Tibial artery (tissue), 4 donors: ENCODE measurements at regions not wholly inside any gene's neighbourhood (a gene's known extent, or its start where the extent isn't known, plus 50 kb on each side); places are given as distances from the start of the nearest gene placed in this dataset.

Source experiments
- DNase-seq, 2 donors: peaks; one replicate each; pipeline ENCODE4 v3.0.0-alpha.2; 2019
- H3K27ac ChIP-seq, 2 donors: fragments of 200-600 bp; sonication (generic) in 1 of 2; 1 replicate in 1 of 2; 2 replicates in 1 of 2; pipeline ENCODE4 v1.5.1; 2018 to 2019; ENCODE audit warnings: mild to moderate bottlenecking in 1 of 2
- H3K27me3 ChIP-seq, 2 donors: fragments of 200-600 bp; sonication (generic) in 1 of 2; one replicate each; pipeline versions ENCODE4 v1.5.1 to v1.6.0; 2016 to 2019
- H3K36me3 ChIP-seq, 3 donors: fragments of 200-600 bp; sonication (generic) in 2 of 3; one replicate each; pipeline ENCODE4 v1.5.1; 2016 to 2019; ENCODE audit warnings: mild to moderate bottlenecking in 2 of 3
- H3K4me1 ChIP-seq, 4 donors: fragments of 200-600 bp; sonication (generic) in 2 of 4; 1 replicate in 3 of 4; 2 replicates in 1 of 4; pipeline ENCODE4 v1.5.1; 2016 to 2019
- H3K4me3 ChIP-seq, 2 donors: fragments of 200-600 bp; sonication (generic) in 1 of 2; 1 replicate in 1 of 2; 2 replicates in 1 of 2; pipeline ENCODE4 v1.5.1; 2018 to 2019; ENCODE audit warnings: mild to moderate bottlenecking in 2 of 2
- H3K9me3 ChIP-seq, 3 donors: fragments of 200-600 bp; sonication (generic) in 1 of 3; one replicate each; pipeline ENCODE4 v1.5.1; 2016 to 2019
- CTCF ChIP-seq, 2 experiments: fragments of 200-600 bp in 1 of 2; fragments of 450-650 bp in 1 of 2; IDR thresholded peaks; one replicate each; pipeline ENCODE4 v1.5.1; 2017 to 2019; ENCODE audit warnings: antibody characterized with exemption in 2 of 2, mild to moderate bottlenecking in 1 of 2, moderate library complexity in 1 of 2
- intact Hi-C: fragments of 100-400 bp; cut with DNase I; formaldehyde crosslinking; loops from one replicate; pipeline ENCODE4 v1.15.0; 2023; ENCODE audit warnings: low total_unique reads

GRCh38 chr11:69935941-69936505 lies 116.8 kb upstream of the FGF3 start:
- H3K36me3 ChIP-seq = no peaks in the 10 kb centered on the region
- intact Hi-C loops = loop anchor here (10.0 kb wide), 1 partner anchor 49 kb away; no protein-coding TSS in a partner anchor
- no peaks in the 10 kb centered on the region for H3K9me3 ChIP-seq
- H3K4me3 ChIP-seq = no peak overlapping the region
- TF ChIP-seq CTCF (IDR thresholded peaks at IDR 0.05) = no peak
- H3K27ac ChIP-seq = no peak overlapping the region
- peaks cover 0 to 20% (median 11%) of the 10 kb centered on the region in 4 donors for H3K4me1 ChIP-seq
- DNase-seq = no peak
- no peaks in the 10 kb centered on the region for H3K27me3 ChIP-seq

GRCh38 chr11:69936771-69937170 lies 117.6 kb upstream of the FGF3 start:
- no peak for DNase-seq
- Histone ChIP-seq H3K9me3 (no peaks in the 10 kb centered on the region), H3K4me3 (no peak overlapping the region), H3K27ac (no peak overlapping the region), H3K36me3 (no peaks in the 10 kb centered on the region), H3K27me3 (no peaks in the 10 kb centered on the region), H3K4me1 (peaks cover 0 to 20% (median 11%) of the 10 kb centered on the region in 4 donors)
- no peak for TF ChIP-seq CTCF (IDR thresholded peaks at IDR 0.05)
- intact Hi-C loops = loop anchor here (10.0 kb wide), 1 partner anchor 48 kb away; no protein-coding TSS in a partner anchor

GRCh38 chr11:69938206-69938605 lies 119.0 kb upstream of the FGF3 start:
- peaks cover 0 to 22% (median 12%) of the 10 kb centered on the region in 4 donors for H3K4me1 ChIP-seq
- H3K27me3 ChIP-seq = no peaks in the 10 kb centered on the region
- no peaks in the 10 kb centered on the region for H3K36me3 ChIP-seq
- H3K27ac ChIP-seq = peak overlapping the region; percentile 87 to 91
- no peak for TF ChIP-seq CTCF (IDR thresholded peaks at IDR 0.05)
- H3K9me3 ChIP-seq = no peaks in the 10 kb centered on the region
- intact Hi-C loops = loop anchor here (10.0 kb wide), 1 partner anchor 47 kb away; no protein-coding TSS in a partner anchor
- DNase-seq = no peak
- no peak overlapping the region for H3K4me3 ChIP-seq

- peak overlapping the region; percentile 22 to 40 for H3K4me3 ChIP-seq
- H3K27ac ChIP-seq = peak overlapping the region; percentile 87 to 91
- TF ChIP-seq CTCF (IDR thresholded peaks at IDR 0.05) = no peak
- no peaks in the 10 kb centered on the region for H3K27me3 ChIP-seq
- intact Hi-C loops = loop anchor here (10.0 kb wide), 1 partner anchor 45 kb away; no protein-coding TSS in a partner anchor
- DNase-seq = peak; percentile 63 to 89
- peaks cover 0 to 29% (median 15%) of the 10 kb centered on the region in 4 donors for H3K4me1 ChIP-seq
- H3K36me3 ChIP-seq = no peaks in the 10 kb centered on the region
- H3K9me3 ChIP-seq = no peaks in the 10 kb centered on the region
Observed at GRCh38 chr11:69939551-69940245, 120.5 kb upstream of the FGF3 start.

GRCh38 chr11:69940246-69940610 lies 121.0 kb upstream of the FGF3 start:
- Histone ChIP-seq H3K4me1 (peaks cover 0 to 29% (median 15%) of the 10 kb centered on the region in 4 donors), H3K4me3 (peak overlapping the region in 1 of 2 donors; percentile 40), H3K27me3 (no peaks in the 10 kb centered on the region), H3K9me3 (no peaks in the 10 kb centered on the region), H3K27ac (peak overlapping the region; percentile 87 to 91), H3K36me3 (no peaks in the 10 kb centered on the region)
- intact Hi-C loops = no loop called here
- TF ChIP-seq CTCF (IDR thresholded peaks at IDR 0.05) = no peak
- DNase-seq = no peak
